Muscle of leg (tissue), 3 donors: ENCODE measurements at regions not wholly inside any gene's neighbourhood (a gene's known extent, or its start where the extent isn't known, plus 50 kb on each side); places are given as distances from the start of the nearest gene placed in this dataset.

Experiments
- DNase-seq: peaks from one replicate; pipeline ENCODE4 v3.0.0; 2013
- H3K27ac ChIP-seq: one replicate; pipeline ENCODE4 v1.5.1; 2013; ENCODE audit warnings: mild to moderate bottlenecking, low read length, control low read depth
- H3K27me3 ChIP-seq: one replicate; pipeline ENCODE4 v1.6.1; 2013; ENCODE audit warnings: low read length; ENCODE audit not compliant: control insufficient read depth, insufficient read depth
- H3K36me3 ChIP-seq: one replicate; pipeline ENCODE4 v1.6.1; 2013; ENCODE audit warnings: low read length; ENCODE audit not compliant: control insufficient read depth, insufficient read depth
- H3K4me1 ChIP-seq: one replicate; pipeline ENCODE4 v1.6.1; 2013; ENCODE audit warnings: low read length; ENCODE audit not compliant: control insufficient read depth, insufficient read depth
- H3K4me3 ChIP-seq: one replicate; pipeline ENCODE4 v1.5.1; 2013; ENCODE audit warnings: low read length, control low read depth
- H3K9me3 ChIP-seq: replicated peaks from 2 replicates; pipeline ENCODE4 v1.6.1; 2013; ENCODE audit warnings: low read depth, low read length; ENCODE audit not compliant: control insufficient read depth
- WGBS: methylation state at CpG from one replicate; pipeline ENCODE4 v1.1.5; 2013; ENCODE audit warnings: missing lambda C conversion rate; ENCODE audit not compliant: insufficient coverage; 5-methylcytosine and 5-hydroxymethylcytosine counted together

- WGBS = 38% methylated on average over 3 of the region's 7 CpGs
- Histone ChIP-seq H3K4me1 (peaks cover 10% of the 10 kb centered on the region), H3K27ac (no peak overlapping the region), H3K9me3 (no peaks in the 10 kb centered on the region), H3K27me3 (no peaks in the 10 kb centered on the region), H3K36me3 (no peaks in the 10 kb centered on the region), H3K4me3 (no peak overlapping the region)
- DNase-seq = no peak
These were observed 390.3 kb upstream of the MEF2C start for GRCh38 chr5:89273289-89273688.

DNA sequence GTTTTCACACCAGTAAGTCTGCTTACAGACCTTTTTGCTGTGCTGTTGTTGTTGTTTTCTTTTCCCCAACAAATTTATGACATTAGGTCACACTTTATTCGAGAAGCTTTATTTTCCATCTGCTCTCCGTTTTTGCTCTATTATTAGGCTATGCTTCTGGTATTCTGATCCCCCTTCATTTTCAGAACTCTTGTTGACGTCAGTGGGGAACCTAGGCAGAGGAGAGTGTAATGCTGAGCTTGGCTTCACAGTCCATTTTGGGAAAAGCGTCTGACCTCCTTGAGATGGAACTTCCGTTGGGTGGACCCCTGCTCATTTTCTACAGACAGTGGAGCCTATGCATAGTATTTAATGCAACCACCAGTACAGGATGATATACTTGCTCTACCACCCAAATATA, 387.9 kb upstream of the MEF2C start:
- Histone ChIP-seq H3K36me3 (no peaks in the 10 kb centered on the region), H3K4me3 (no peak overlapping the region), H3K27me3 (no peaks in the 10 kb centered on the region), H3K27ac (no peak overlapping the region), H3K4me1 (peaks cover 10% of the 10 kb centered on the region), H3K9me3 (no peaks in the 10 kb centered on the region)
- 70% methylated on average over 2 of the region's 5 CpGs for WGBS
- DNase-seq = peak; percentile 53

DNA sequence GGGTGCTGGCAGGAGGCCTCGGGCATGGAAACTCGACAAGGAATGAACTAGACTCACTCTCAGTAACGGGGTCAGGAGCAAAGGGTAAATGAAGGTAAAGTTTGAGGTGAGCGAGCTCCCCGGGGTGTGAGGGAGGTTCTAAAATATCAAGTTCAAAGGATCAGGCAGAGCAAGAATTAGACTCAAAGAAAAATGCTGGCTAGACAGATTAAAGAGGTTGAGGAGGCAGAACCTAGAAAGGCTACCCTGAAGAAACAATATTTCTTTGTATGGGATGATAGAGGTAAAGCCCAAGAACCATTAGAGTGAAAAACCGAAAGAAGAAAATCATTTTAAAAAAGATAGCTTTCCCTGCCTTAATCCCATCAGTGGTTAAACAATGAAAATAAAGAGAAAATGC, 386.7 kb upstream of the MEF2C start:
- Histone ChIP-seq H3K27ac (no peak overlapping the region), H3K36me3 (no peaks in the 10 kb centered on the region), H3K4me1 (peaks cover 10% of the 10 kb centered on the region), H3K4me3 (no peak overlapping the region), H3K9me3 (no peaks in the 10 kb centered on the region), H3K27me3 (no peaks in the 10 kb centered on the region)
- WGBS = 86% methylated on average over 5 of the region's 6 CpGs
- DNase-seq = no peak

DNA sequence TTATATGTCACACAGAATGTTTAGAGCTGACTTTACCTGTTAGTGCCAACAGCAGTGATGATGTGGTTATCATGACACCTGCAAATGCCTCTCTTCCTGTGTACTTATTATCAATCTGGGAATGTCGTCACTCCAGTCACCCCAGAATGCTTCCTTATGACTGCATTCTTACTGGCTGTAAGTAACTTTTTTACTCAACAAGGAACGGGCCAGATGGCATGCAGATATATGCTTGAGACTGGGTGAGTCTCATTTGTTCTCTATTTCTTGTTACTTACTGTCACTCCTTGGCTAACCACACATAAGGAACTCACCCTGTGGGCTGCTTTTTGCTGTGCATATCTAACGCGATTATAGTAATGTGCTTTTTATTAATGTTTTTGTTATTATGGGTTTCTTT, 385.5 kb upstream of the MEF2C start:
- Histone ChIP-seq H3K27ac (no peak overlapping the region), H3K4me3 (no peak overlapping the region), H3K27me3 (no peaks in the 10 kb centered on the region), H3K36me3 (no peaks in the 10 kb centered on the region), H3K9me3 (no peaks in the 10 kb centered on the region), H3K4me1 (peaks cover 10% of the 10 kb centered on the region)
- DNase-seq = peak; percentile 35
- 20% methylated on average over 1 of the region's 4 CpGs for WGBS

GRCh38 chr5:89267788-89268187, 384.8 kb upstream of the MEF2C start:
- no peaks in the 10 kb centered on the region for H3K36me3 ChIP-seq
- no peak for DNase-seq
- no CpG with 5 or more reads among the region's 2 CpGs for whole genome bisulfite sequencing
- H3K27me3 ChIP-seq = no peaks in the 10 kb centered on the region
- H3K4me1 ChIP-seq = peaks cover 7% of the 10 kb centered on the region
- no peak overlapping the region for H3K27ac ChIP-seq
- no peaks in the 10 kb centered on the region for H3K9me3 ChIP-seq
- no peak overlapping the region for H3K4me3 ChIP-seq

GRCh38 chr5:89265511-89266179, 382.7 kb upstream of the MEF2C start:
- Histone ChIP-seq H3K36me3 (no peaks in the 10 kb centered on the region), H3K27me3 (no peaks in the 10 kb centered on the region), H3K4me3 (no peak overlapping the region), H3K4me1 (no peaks in the 10 kb centered on the region), H3K27ac (no peak overlapping the region), H3K9me3 (no peaks in the 10 kb centered on the region)
- 100% methylated on average over 2 of the region's 5 CpGs for WGBS
- DNase-seq = no peak

DNA sequence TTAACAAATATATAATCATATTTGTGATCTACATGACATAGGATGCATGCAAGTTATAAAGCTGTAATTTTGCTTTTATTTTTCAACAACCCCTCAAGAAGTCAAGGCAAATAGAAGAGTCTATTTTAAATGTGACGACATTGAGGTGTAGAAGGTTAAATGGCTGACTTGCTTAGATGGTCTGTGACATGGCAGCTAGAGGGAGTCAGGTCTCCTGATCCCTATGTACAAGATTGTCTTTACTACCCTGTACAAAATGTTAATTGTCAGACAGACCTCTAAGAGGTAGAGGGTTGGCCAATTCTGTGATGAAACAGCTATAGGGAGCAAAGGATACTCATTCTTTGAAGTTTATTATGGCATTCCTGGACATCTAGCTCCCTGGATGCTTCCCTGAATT, 380.9 kb upstream of the MEF2C start:
- no peaks in the 10 kb centered on the region for H3K4me1 ChIP-seq
- no peak overlapping the region for H3K4me3 ChIP-seq
- no peak overlapping the region for H3K27ac ChIP-seq
- no CpG with 5 or more reads among the region's 1 CpG for WGBS
- no peaks in the 10 kb centered on the region for H3K36me3 ChIP-seq
- H3K27me3 ChIP-seq = no peaks in the 10 kb centered on the region
- DNase-seq = no peak
- no peaks in the 10 kb centered on the region for H3K9me3 ChIP-seq

- H3K4me3 ChIP-seq = no peak overlapping the region
- no peaks in the 10 kb centered on the region for H3K9me3 ChIP-seq
- no peaks in the 10 kb centered on the region for H3K27me3 ChIP-seq
- no peaks in the 10 kb centered on the region for H3K36me3 ChIP-seq
- no peaks in the 10 kb centered on the region for H3K4me1 ChIP-seq
- WGBS = 69% methylated on average over 3 of the region's 4 CpGs
- DNase-seq = no peak
- H3K27ac ChIP-seq = no peak overlapping the region
These were observed 379.0 kb upstream of the MEF2C start for GRCh38 chr5:89262030-89262429.

- Histone ChIP-seq H3K36me3 (no peaks in the 10 kb centered on the region), H3K27ac (no peak overlapping the region), H3K4me3 (no peak overlapping the region), H3K27me3 (no peaks in the 10 kb centered on the region), H3K9me3 (no peaks in the 10 kb centered on the region), H3K4me1 (no peaks in the 10 kb centered on the region)
- WGBS = no CpG with 5 or more reads among the region's 3 CpGs
- DNase-seq = no peak
These were observed 377.3 kb upstream of the MEF2C start for GRCh38 chr5:89260254-89260653.

DNA sequence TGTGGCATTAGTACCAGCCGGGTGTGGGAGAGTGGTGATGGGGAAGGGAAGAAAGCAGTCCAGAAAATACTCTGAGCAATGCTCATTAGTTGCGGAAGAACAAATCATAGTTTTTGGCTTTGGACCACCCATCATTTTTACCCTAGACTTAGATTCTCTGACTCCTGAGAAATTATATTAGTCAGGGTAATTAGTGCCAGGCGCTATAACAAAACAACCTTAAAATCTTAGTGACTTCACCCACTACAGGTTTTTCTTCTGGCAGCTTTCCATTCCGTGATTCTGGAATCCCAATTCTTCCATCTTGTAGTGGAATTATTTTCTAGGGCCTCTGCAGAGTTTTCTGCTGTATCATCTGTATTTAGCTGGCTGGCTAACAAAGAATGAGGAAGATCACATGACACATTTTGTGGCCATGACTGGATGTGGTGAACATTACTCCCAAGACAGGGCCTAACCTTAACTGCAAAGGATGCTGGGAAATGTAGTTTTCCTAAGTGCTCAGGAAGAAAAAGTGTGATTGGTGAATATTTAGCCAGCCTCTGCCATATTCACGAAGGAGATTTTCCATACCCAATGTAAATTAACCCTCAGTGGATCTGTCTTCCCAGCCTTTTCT, 373.0 kb upstream of the MEF2C start:
- H3K4me1 ChIP-seq = no peaks in the 10 kb centered on the region
- 88% methylated on average over 2 of the region's 5 CpGs for WGBS
- no peaks in the 10 kb centered on the region for H3K9me3 ChIP-seq
- H3K36me3 ChIP-seq = no peaks in the 10 kb centered on the region
- no peak overlapping the region for H3K4me3 ChIP-seq
- H3K27me3 ChIP-seq = no peaks in the 10 kb centered on the region
- no peak overlapping the region for H3K27ac ChIP-seq
- DNase-seq = peak; percentile 44
